ENCODE measurements at regions not wholly inside any gene's neighbourhood (a gene's known extent, or its start where the extent isn't known, plus 50 kb on each side); places are given as distances from the start of the nearest gene placed in this dataset.
A peak's percentile ranks its signal among the peaks of the same experiment; 100 is the strongest.

DNA sequence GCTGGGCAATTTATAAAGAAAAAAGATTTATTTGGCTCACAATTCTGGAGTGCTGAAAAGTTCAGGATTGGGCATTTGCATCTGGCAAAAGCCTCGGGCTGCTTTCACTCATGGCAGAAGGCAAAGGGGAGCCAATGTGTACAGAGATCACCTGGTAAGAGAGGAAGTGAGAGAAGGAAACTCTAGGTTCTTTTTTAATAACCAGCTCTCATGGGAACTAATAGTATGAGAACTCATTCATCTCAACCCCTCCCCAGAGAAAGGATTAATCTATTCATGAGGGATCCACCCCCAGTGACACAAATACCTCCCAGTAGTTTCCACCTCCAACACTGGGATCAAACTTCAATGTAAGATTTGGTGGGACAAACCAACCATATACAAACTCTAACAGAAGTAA, 129.0 kb downstream of the EVA1A start (continued):
- TF ChIP-seq, protein P1, sequence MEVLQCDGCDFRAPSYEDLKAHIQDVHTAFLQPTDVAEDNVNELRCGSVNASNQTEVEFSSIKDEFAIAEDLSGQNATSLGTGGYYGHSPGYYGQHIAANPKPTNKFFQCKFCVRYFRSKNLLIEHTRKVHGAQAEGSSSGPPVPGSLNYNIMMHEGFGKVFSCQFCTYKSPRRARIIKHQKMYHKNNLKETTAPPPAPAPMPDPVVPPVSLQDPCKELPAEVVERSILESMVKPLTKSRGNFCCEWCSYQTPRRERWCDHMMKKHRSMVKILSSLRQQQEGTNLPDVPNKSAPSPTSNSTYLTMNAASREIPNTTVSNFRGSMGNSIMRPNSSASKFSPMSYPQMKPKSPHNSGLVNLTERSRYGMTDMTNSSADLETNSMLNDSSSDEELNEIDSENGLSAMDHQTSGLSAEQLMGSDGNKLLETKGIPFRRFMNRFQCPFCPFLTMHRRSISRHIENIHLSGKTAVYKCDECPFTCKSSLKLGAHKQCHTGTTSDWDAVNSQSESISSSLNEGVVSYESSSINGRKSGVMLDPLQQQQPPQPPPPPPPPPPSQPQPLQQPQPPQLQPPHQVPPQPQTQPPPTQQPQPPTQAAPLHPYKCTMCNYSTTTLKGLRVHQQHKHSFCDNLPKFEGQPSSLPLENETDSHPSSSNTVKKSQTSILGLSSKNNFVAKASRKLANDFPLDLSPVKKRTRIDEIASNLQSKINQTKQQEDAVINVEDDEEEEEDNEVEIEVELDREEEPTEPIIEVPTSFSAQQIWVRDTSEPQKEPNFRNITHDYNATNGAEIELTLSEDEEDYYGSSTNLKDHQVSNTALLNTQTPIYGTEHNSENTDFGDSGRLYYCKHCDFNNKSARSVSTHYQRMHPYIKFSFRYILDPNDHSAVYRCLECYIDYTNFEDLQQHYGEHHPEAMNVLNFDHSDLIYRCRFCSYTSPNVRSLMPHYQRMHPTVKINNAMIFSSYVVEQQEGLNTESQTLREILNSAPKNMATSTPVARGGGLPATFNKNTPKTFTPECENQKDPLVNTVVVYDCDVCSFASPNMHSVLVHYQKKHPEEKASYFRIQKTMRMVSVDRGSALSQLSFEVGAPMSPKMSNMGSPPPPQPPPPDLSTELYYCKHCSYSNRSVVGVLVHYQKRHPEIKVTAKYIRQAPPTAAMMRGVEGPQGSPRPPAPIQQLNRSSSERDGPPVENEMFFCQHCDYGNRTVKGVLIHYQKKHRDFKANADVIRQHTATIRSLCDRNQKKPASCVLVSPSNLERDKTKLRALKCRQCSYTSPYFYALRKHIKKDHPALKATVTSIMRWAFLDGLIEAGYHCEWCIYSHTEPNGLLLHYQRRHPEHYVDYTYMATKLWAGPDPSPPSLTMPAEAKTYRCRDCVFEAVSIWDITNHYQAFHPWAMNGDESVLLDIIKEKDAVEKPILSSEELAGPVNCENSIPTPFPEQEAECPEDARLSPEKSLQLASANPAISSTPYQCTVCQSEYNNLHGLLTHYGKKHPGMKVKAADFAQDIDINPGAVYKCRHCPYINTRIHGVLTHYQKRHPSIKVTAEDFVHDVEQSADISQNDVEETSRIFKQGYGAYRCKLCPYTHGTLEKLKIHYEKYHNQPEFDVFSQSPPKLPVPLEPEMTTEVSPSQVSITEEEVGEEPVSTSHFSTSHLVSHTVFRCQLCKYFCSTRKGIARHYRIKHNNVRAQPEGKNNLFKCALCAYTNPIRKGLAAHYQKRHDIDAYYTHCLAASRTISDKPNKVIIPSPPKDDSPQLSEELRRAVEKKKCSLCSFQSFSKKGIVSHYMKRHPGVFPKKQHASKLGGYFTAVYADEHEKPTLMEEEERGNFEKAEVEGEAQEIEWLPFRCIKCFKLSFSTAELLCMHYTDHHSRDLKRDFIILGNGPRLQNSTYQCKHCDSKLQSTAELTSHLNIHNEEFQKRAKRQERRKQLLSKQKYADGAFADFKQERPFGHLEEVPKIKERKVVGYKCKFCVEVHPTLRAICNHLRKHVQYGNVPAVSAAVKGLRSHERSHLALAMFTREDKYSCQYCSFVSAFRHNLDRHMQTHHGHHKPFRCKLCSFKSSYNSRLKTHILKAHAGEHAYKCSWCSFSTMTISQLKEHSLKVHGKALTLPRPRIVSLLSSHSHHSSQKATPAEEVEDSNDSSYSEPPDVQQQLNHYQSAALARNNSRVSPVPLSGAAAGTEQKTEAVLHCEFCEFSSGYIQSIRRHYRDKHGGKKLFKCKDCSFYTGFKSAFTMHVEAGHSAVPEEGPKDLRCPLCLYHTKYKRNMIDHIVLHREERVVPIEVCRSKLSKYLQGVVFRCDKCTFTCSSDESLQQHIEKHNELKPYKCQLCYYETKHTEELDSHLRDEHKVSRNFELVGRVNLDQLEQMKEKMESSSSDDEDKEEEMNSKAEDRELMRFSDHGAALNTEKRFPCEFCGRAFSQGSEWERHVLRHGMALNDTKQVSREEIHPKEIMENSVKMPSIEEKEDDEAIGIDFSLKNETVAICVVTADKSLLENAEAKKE (CRISPR knock-in tag; IDR thresholded peaks at IDR 0.05) = no peak
- TF ChIP-seq, protein P2, sequence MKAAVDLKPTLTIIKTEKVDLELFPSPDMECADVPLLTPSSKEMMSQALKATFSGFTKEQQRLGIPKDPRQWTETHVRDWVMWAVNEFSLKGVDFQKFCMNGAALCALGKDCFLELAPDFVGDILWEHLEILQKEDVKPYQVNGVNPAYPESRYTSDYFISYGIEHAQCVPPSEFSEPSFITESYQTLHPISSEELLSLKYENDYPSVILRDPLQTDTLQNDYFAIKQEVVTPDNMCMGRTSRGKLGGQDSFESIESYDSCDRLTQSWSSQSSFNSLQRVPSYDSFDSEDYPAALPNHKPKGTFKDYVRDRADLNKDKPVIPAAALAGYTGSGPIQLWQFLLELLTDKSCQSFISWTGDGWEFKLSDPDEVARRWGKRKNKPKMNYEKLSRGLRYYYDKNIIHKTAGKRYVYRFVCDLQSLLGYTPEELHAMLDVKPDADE (IDR thresholded peaks at IDR 0.05) = no peak

DNA sequence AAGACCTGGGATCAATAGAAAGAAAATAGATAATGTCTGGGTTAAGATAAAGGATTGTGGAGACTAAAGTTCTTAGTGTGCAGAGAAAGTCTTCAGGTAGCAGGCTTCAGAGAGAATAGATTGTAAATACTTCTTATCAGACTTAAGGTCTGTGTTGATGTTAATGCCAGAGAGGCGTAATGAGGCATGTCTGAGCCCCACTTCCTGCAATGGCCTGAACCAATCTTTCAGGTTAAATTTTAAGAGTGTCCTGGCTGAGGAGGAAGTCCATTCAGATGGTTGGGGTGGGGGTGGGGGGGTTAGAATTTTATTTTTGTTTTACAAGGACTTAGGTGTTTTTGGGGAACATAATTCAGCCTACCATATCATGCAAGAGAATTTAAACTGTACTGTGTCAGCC, 129.5 kb downstream of the EVA1A start:
- H3K4me3 Mint-ChIP-seq = no peak overlapping the region
- H3K9me3 Mint-ChIP-seq = peaks cover 3% of the 10 kb centered on the region; the same call in 1 of the 3 replicates
- Histone ChIP-seq H3K27me3 (ENCODE audit: insufficient read depth) (no peaks in the 10 kb centered on the region), H3K36me3 (ENCODE audit: insufficient read depth) (no peaks in the 10 kb centered on the region), H3F3A (replicated peaks; ENCODE audit: low read depth) (no peaks in the 10 kb centered on the region), H3K4me2 (0 out of 2 replicates have a peak overlapping the region, but pooled peaks have one; percentile 52), H3K9me2 (ENCODE audit: insufficient read depth) (no peaks in the 10 kb centered on the region; the same call in 1 of the 2 replicates), H3K4me3 (no peak overlapping the region), H2AFZ (peak overlapping the region; percentile 73), H3K27ac (ENCODE audit: low read depth) (no peak overlapping the region), H3K4me1 (ENCODE audit: insufficient read depth) (peaks cover 48% of the 10 kb centered on the region), H4K20me1 (replicated peaks; ENCODE audit: insufficient read depth) (no peaks in the 10 kb centered on the region), H3K79me2 (replicated peaks; ENCODE audit: insufficient read depth) (no peaks in the 10 kb centered on the region)
- H3K4me1 Mint-ChIP-seq = peaks cover 54% of the 10 kb centered on the region
- ATAC-seq (no peak), DNase-seq (ENCODE audit: low spot score) (no peak)
- peaks cover 2% of the 10 kb centered on the region for H3K27me3 Mint-ChIP-seq (ENCODE audit: insufficient read depth, low read depth, poor library complexity)
- no peaks in the 10 kb centered on the region for H3K36me3 Mint-ChIP-seq (ENCODE audit: low read depth)
- peak overlapping the region; percentile 26; the same call in 1 of the 2 replicates for H3K27ac Mint-ChIP-seq
- TF ChIP-seq EZH2 (IDR thresholded peaks at IDR 0.05; ENCODE audit: low read depth, unreplicated experiment) (no peak), POLR2AphosphoS5 (IDR thresholded peaks at IDR 0.05; ENCODE audit: low read depth) (no peak), JUNB (IDR thresholded peaks at IDR 0.05; ENCODE audit: unreplicated experiment) (no peak), ZNF114 (CRISPR knock-in tag; IDR thresholded peaks at IDR 0.05) (no peak), CREB1 (CRISPR knock-in tag; IDR thresholded peaks at IDR 0.05; ENCODE audit: low read depth) (no peak), NANOG (IDR thresholded peaks at IDR 0.05; ENCODE audit: borderline replicate concordance) (no peak), STAT1 (IDR thresholded peaks at IDR 0.05; ENCODE audit: unreplicated experiment) (no peak), EZH2phosphoT487 (IDR thresholded peaks at IDR 0.05; ENCODE audit: unreplicated experiment) (no peak)
- TF ChIP-seq, protein P3, sequence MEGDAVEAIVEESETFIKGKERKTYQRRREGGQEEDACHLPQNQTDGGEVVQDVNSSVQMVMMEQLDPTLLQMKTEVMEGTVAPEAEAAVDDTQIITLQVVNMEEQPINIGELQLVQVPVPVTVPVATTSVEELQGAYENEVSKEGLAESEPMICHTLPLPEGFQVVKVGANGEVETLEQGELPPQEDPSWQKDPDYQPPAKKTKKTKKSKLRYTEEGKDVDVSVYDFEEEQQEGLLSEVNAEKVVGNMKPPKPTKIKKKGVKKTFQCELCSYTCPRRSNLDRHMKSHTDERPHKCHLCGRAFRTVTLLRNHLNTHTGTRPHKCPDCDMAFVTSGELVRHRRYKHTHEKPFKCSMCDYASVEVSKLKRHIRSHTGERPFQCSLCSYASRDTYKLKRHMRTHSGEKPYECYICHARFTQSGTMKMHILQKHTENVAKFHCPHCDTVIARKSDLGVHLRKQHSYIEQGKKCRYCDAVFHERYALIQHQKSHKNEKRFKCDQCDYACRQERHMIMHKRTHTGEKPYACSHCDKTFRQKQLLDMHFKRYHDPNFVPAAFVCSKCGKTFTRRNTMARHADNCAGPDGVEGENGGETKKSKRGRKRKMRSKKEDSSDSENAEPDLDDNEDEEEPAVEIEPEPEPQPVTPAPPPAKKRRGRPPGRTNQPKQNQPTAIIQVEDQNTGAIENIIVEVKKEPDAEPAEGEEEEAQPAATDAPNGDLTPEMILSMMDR (conservative IDR thresholded peaks at IDR 0.05; ENCODE audit: low read depth in 2 of 2) = no peak
- TF ChIP-seq, protein P4, sequence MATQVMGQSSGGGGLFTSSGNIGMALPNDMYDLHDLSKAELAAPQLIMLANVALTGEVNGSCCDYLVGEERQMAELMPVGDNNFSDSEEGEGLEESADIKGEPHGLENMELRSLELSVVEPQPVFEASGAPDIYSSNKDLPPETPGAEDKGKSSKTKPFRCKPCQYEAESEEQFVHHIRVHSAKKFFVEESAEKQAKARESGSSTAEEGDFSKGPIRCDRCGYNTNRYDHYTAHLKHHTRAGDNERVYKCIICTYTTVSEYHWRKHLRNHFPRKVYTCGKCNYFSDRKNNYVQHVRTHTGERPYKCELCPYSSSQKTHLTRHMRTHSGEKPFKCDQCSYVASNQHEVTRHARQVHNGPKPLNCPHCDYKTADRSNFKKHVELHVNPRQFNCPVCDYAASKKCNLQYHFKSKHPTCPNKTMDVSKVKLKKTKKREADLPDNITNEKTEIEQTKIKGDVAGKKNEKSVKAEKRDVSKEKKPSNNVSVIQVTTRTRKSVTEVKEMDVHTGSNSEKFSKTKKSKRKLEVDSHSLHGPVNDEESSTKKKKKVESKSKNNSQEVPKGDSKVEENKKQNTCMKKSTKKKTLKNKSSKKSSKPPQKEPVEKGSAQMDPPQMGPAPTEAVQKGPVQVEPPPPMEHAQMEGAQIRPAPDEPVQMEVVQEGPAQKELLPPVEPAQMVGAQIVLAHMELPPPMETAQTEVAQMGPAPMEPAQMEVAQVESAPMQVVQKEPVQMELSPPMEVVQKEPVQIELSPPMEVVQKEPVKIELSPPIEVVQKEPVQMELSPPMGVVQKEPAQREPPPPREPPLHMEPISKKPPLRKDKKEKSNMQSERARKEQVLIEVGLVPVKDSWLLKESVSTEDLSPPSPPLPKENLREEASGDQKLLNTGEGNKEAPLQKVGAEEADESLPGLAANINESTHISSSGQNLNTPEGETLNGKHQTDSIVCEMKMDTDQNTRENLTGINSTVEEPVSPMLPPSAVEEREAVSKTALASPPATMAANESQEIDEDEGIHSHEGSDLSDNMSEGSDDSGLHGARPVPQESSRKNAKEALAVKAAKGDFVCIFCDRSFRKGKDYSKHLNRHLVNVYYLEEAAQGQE (IDR thresholded peaks at IDR 0.05; ENCODE audit: unreplicated experiment) = no peak
- TF ChIP-seq, protein P2 (IDR thresholded peaks at IDR 0.05) = no peak

Data from GM23338 (cell line).